ENCODE measurements at regions not wholly inside any gene's neighbourhood (a gene's known extent, or its start where the extent isn't known, plus 50 kb on each side); places are given as distances from the start of the nearest gene placed in this dataset.

DNA sequence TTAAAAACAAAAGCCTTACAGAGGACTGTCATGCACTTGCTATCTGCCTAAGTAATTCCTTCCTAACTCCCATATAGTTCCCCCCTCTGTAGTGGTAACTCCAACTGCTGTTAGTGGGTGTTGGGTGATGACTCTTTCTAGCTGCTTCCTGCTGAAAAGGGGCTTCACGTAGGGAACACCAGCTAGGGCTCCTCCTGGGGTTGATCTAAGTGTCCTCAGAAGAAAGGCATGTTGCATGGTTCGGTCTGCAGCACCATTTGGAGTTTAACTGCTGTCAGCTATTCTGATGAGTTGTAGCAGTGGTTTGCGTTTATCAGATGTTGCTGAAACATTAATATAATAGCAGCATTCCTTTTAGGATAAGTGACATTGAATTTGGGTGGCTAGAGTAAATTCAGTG is 281.9 kb upstream of the TUSC1 start:
- no peak for TF ChIP-seq EZH2 (IDR thresholded peaks at IDR 0.05; ENCODE audit: insufficient read depth, poor library complexity, severe bottlenecking)
- TF ChIP-seq EZH2phosphoT487 (IDR thresholded peaks at IDR 0.05; ENCODE audit: insufficient read depth, low read depth), result no peak
